Tibial artery (tissue), 4 donors: ENCODE measurements at regions not wholly inside any gene's neighbourhood (a gene's known extent, or its start where the extent isn't known, plus 50 kb on each side); places are given as distances from the start of the nearest gene placed in this dataset.
"Not testable (repeated sequence)": the region's sequence is repeated elsewhere in the genome, so short reads cannot be mapped to it uniquely, and the experiment has no call there.

Experiments used
- DNase-seq, 2 donors: peaks; one replicate each; pipeline ENCODE4 v3.0.0-alpha.2; 2019
- H3K27ac ChIP-seq, 2 donors: fragments of 200-600 bp; sonication (generic) in 1 of 2; 1 replicate in 1 of 2; 2 replicates in 1 of 2; pipeline ENCODE4 v1.5.1; 2018 to 2019; ENCODE audit warnings: mild to moderate bottlenecking in 1 of 2
- H3K27me3 ChIP-seq, 2 donors: fragments of 200-600 bp; sonication (generic) in 1 of 2; one replicate each; pipeline versions ENCODE4 v1.5.1 to v1.6.0; 2016 to 2019
- H3K36me3 ChIP-seq, 3 donors: fragments of 200-600 bp; sonication (generic) in 2 of 3; one replicate each; pipeline ENCODE4 v1.5.1; 2016 to 2019; ENCODE audit warnings: mild to moderate bottlenecking in 2 of 3
- H3K4me1 ChIP-seq, 4 donors: fragments of 200-600 bp; sonication (generic) in 2 of 4; 1 replicate in 3 of 4; 2 replicates in 1 of 4; pipeline ENCODE4 v1.5.1; 2016 to 2019
- H3K4me3 ChIP-seq, 2 donors: fragments of 200-600 bp; sonication (generic) in 1 of 2; 1 replicate in 1 of 2; 2 replicates in 1 of 2; pipeline ENCODE4 v1.5.1; 2018 to 2019; ENCODE audit warnings: mild to moderate bottlenecking in 2 of 2
- H3K9me3 ChIP-seq, 3 donors: fragments of 200-600 bp; sonication (generic) in 1 of 3; one replicate each; pipeline ENCODE4 v1.5.1; 2016 to 2019
- intact Hi-C: fragments of 100-400 bp; cut with DNase I; formaldehyde crosslinking; loops from one replicate; pipeline ENCODE4 v1.15.0; 2023; ENCODE audit warnings: low total_unique reads
- TF ChIP-seq, protein P1 (sequence below), 2 experiments: fragments of 200-600 bp in 1 of 2; fragments of 450-650 bp in 1 of 2; IDR thresholded peaks; one replicate each; pipeline ENCODE4 v1.5.1; 2017 to 2019; ENCODE audit warnings: antibody characterized with exemption in 2 of 2, mild to moderate bottlenecking in 1 of 2, moderate library complexity in 1 of 2

GRCh38 chr4:181896614-181897013, 346.6 kb upstream of the TENM3 start:
- H3K36me3 ChIP-seq: no peaks in the 10 kb centered on the region
- DNase-seq: no peak
- no peaks in the 10 kb centered on the region for H3K9me3 ChIP-seq
- no peaks in the 10 kb centered on the region for H3K4me1 ChIP-seq
- intact Hi-C loops: no loop called here
- TF ChIP-seq, protein P1, sequence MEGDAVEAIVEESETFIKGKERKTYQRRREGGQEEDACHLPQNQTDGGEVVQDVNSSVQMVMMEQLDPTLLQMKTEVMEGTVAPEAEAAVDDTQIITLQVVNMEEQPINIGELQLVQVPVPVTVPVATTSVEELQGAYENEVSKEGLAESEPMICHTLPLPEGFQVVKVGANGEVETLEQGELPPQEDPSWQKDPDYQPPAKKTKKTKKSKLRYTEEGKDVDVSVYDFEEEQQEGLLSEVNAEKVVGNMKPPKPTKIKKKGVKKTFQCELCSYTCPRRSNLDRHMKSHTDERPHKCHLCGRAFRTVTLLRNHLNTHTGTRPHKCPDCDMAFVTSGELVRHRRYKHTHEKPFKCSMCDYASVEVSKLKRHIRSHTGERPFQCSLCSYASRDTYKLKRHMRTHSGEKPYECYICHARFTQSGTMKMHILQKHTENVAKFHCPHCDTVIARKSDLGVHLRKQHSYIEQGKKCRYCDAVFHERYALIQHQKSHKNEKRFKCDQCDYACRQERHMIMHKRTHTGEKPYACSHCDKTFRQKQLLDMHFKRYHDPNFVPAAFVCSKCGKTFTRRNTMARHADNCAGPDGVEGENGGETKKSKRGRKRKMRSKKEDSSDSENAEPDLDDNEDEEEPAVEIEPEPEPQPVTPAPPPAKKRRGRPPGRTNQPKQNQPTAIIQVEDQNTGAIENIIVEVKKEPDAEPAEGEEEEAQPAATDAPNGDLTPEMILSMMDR (IDR thresholded peaks at IDR 0.05): no peak
- H3K27ac ChIP-seq: no peak overlapping the region
- no peak overlapping the region for H3K4me3 ChIP-seq
- H3K27me3 ChIP-seq: no peaks in the 10 kb centered on the region

- Histone ChIP-seq H3K4me1 (no peaks in the 10 kb centered on the region), H3K27me3 (no peaks in the 10 kb centered on the region), H3K4me3 (no peak overlapping the region), H3K36me3 (no peaks in the 10 kb centered on the region), H3K27ac (no peak overlapping the region), H3K9me3 (no peaks in the 10 kb centered on the region)
- TF ChIP-seq, protein P1 (IDR thresholded peaks at IDR 0.05): no peak
- intact Hi-C loops: no loop called here
- DNase-seq: no peak
Measured at GRCh38 chr4:181897935-181898334, 345.3 kb upstream of the TENM3 start.

DNA sequence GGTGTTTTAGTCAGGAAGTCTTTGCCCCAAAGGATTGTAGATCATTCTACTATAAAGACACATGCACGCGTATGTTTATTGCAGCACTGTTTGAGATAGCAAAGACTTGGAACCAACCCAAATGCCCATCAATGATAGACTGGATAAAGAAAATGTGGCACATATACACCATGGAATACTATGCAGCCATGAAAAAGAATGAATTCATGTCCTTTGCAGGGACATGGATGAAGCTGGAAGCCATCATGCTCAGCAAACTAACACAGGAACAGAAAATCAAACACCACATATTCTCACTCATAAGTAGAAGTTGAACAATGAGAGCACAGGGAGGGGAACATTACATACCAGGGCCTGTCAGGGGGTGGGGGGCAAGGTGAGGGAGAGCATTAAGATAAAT, 340.8 kb upstream of the TENM3 start:
- H3K4me3 ChIP-seq: not testable (repeated sequence)

DNA sequence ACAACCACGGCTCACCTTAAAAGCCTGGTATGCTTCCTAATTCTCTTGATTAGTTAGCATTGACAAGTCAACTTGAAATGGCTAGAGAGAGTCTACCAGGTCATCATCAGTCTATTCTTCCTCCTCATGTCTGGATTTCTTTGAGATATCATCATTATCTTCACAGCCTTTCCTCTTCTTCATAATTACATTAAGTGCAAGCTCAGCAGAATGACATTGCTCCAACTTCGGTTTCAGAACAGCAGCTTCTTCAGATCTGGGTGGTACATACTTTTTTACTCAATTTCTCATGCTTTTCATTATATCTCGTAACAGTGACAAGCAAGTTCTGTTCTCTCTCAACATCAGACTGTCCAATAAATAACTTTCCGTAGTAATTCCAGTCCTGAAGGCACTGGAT, 337.5 kb upstream of the TENM3 start:
- Histone ChIP-seq H3K27me3 (no peaks in the 10 kb centered on the region), H3K4me1 (no peaks in the 10 kb centered on the region), H3K9me3 (no peaks in the 10 kb centered on the region), H3K36me3 (no peaks in the 10 kb centered on the region), H3K27ac (no peak overlapping the region), H3K4me3 (no peak overlapping the region)
- intact Hi-C loops: no loop called here
- DNase-seq: no peak
- TF ChIP-seq, protein P1 (IDR thresholded peaks at IDR 0.05): no peak

More for the DNA sequence above, 340.8 kb upstream of the TENM3 start:
- intact Hi-C loops, H3K27ac ChIP-seq, H3K27me3 ChIP-seq, H3K9me3 ChIP-seq, H3K4me1 ChIP-seq, DNase-seq, H3K36me3 ChIP-seq: not testable (repeated sequence)

- peaks cover 0 to 2% (median 0%) of the 10 kb centered on the region in 3 donors for H3K9me3 ChIP-seq
- no peaks in the 10 kb centered on the region for H3K36me3 ChIP-seq
- H3K27ac ChIP-seq: no peak overlapping the region
- no peak overlapping the region for H3K4me3 ChIP-seq
- no peaks in the 10 kb centered on the region for H3K4me1 ChIP-seq
- DNase-seq: no peak
- TF ChIP-seq, protein P1 (IDR thresholded peaks at IDR 0.05): no peak
- no peaks in the 10 kb centered on the region for H3K27me3 ChIP-seq
- intact Hi-C loops: no loop called here
Measured at GRCh38 chr4:181908168-181908567, 335.0 kb upstream of the TENM3 start.

DNA sequence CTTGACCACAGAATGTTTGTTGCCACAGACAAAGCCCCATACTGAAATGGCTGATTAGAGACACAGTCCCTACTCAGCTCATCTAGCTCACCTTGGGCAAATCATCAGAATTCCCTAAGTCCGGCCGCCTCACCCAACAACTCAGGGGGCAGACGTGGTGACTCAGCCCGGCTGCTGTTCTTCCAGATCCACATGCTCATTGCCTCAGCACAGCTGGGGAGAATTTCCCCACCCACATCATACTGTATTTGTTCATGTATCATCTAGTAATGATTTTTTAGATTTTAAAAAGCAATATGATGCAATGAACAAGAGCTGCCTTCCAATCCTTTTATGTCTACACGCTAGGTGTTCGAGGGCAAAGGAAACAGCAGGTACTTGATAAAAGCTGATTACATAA, 333.8 kb upstream of the TENM3 start:
- no peaks in the 10 kb centered on the region for H3K27me3 ChIP-seq
- no peak for DNase-seq
- no peak overlapping the region for H3K4me3 ChIP-seq
- no peak overlapping the region for H3K27ac ChIP-seq
- H3K36me3 ChIP-seq: no peaks in the 10 kb centered on the region
- H3K9me3 ChIP-seq: peaks cover 0 to 8% (median 0%) of the 10 kb centered on the region in 3 donors
- no peaks in the 10 kb centered on the region for H3K4me1 ChIP-seq
- TF ChIP-seq, protein P1 (IDR thresholded peaks at IDR 0.05): no peak
- intact Hi-C loops: no loop called here
